Uterus (tissue), 3 donors: ENCODE measurements at regions not wholly inside any gene's neighbourhood (a gene's known extent, or its start where the extent isn't known, plus 50 kb on each side); places are given as distances from the start of the nearest gene placed in this dataset.

Experiments
- DNase-seq, 2 donors: peaks; one replicate each; pipeline ENCODE4 v3.0.0-alpha.2; 2019 to 2020
- H3K27ac ChIP-seq, 2 donors: fragments of 200-600 bp; sonication (generic); 1 replicate in 1 of 2; 2 replicates in 1 of 2; pipeline ENCODE4 v1.5.1; 2016 to 2018
- H3K27me3 ChIP-seq, 2 donors: fragments of 200-600 bp; sonication (generic); one replicate each; pipeline ENCODE4 v1.5.1; 2018 to 2019; ENCODE audit warnings: control low read depth in 1 of 2
- H3K36me3 ChIP-seq, 2 donors: fragments of 200-600 bp; sonication (generic); one replicate each; pipeline ENCODE4 v1.5.1; 2019; ENCODE audit warnings: control low read depth in 1 of 2
- H3K4me1 ChIP-seq, 2 donors: fragments of 200-600 bp; sonication (generic); one replicate each; pipeline ENCODE4 v1.5.1; 2018 to 2019; ENCODE audit warnings: control low read depth in 1 of 2
- H3K4me3 ChIP-seq, 2 donors: fragments of 200-600 bp; sonication (generic); 1 replicate in 1 of 2; 2 replicates in 1 of 2; pipeline ENCODE4 v1.5.1; 2018 to 2019; ENCODE audit warnings: mild to moderate bottlenecking in 1 of 2
- H3K9me3 ChIP-seq, 2 donors: fragments of 200-600 bp; sonication (generic); one replicate each; pipeline ENCODE4 v1.5.1; 2019; ENCODE audit warnings: control low read depth in 1 of 2
- CTCF ChIP-seq, 4 experiments: fragments of 200-600 bp in 2 of 4; fragments of 450-650 bp in 2 of 4; sonication (generic) in 2 of 4; IDR thresholded peaks; one replicate each; pipeline ENCODE4 v1.5.1; 2016 to 2019; ENCODE audit warnings: antibody characterized with exemption in 4 of 4, mild to moderate bottlenecking in 2 of 4, moderate library complexity in 1 of 4
- POLR2A ChIP-seq, 2 donors: fragments of 450-650 bp; IDR thresholded peaks; one replicate each; pipeline ENCODE4 v1.6.1; 2016; ENCODE audit warnings: antibody characterized with exemption in 2 of 2, mild to moderate bottlenecking in 1 of 2, moderate library complexity in 1 of 2
- intact Hi-C: fragments of 100-400 bp; cut with DNase I; formaldehyde crosslinking; loops from one replicate; pipeline ENCODE4 v1.15.1; 2023; ENCODE audit warnings: low total_unique reads
- donor health status: DM: yes; HTN: yes; CAD: no.

- no peak overlapping the region for H3K4me3 ChIP-seq
- H3K27ac ChIP-seq: no peak overlapping the region
- H3K9me3 ChIP-seq: no peaks in the 10 kb centered on the region
- no peaks in the 10 kb centered on the region for H3K27me3 ChIP-seq
- no peaks in the 10 kb centered on the region for H3K4me1 ChIP-seq
- TF ChIP-seq POLR2A (IDR thresholded peaks at IDR 0.05): no peak
- no peak for TF ChIP-seq CTCF (IDR thresholded peaks at IDR 0.05)
- DNase-seq: no peak
- no peaks in the 10 kb centered on the region for H3K36me3 ChIP-seq
- intact Hi-C loops: no loop called here
Measured at GRCh38 chr10:117759266-117759665, 216.7 kb downstream of the EMX2 start.

GRCh38 chr10:117761695-117762094 is 219.1 kb downstream of the EMX2 start:
- Histone ChIP-seq H3K9me3 (no peaks in the 10 kb centered on the region), H3K36me3 (no peaks in the 10 kb centered on the region), H3K27me3 (no peaks in the 10 kb centered on the region), H3K27ac (no peak overlapping the region), H3K4me3 (no peak overlapping the region), H3K4me1 (no peaks in the 10 kb centered on the region)
- DNase-seq: no peak
- TF ChIP-seq POLR2A (IDR thresholded peaks at IDR 0.05) (no peak), CTCF (IDR thresholded peaks at IDR 0.05) (no peak)
- intact Hi-C loops: no loop called here

GRCh38 chr10:117762126-117762818 is 219.7 kb downstream of the EMX2 start:
- intact Hi-C loops: no loop called here
- no peak for DNase-seq

DNA sequence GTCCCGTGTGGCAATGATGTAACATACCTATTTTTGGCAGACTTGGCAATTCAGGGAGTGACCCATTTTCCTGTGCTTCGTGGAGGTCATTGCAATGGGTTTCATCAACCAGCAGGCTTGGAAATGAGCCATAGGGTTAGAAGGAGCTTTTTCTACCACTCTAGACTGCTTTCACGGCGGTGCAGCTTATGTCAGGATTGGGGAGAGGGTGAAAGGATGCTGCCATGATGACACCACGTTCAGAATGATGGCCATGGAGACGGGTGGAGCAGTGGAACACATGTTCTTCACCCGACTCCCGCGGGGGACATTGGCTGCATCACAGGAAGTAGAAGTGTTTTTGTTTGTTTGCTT is 220.2 kb downstream of the EMX2 start:
- peak; percentile 35 to 47 for DNase-seq
- intact Hi-C loops: no loop called here
- no peaks in the 10 kb centered on the region for H3K27me3 ChIP-seq
- no peaks in the 10 kb centered on the region for H3K4me1 ChIP-seq
- no peaks in the 10 kb centered on the region for H3K36me3 ChIP-seq
- H3K9me3 ChIP-seq: no peaks in the 10 kb centered on the region
- H3K4me3 ChIP-seq: no peak overlapping the region
- TF ChIP-seq POLR2A (IDR thresholded peaks at IDR 0.05) (no peak), CTCF (IDR thresholded peaks at IDR 0.05) (no peak)
- no peak overlapping the region for H3K27ac ChIP-seq

More at GRCh38 chr10:117762126-117762818, 219.7 kb downstream of the EMX2 start:
- Histone ChIP-seq H3K4me3 (no peak overlapping the region), H3K9me3 (no peaks in the 10 kb centered on the region), H3K4me1 (no peaks in the 10 kb centered on the region), H3K36me3 (no peaks in the 10 kb centered on the region), H3K27me3 (no peaks in the 10 kb centered on the region), H3K27ac (no peak overlapping the region)
- TF ChIP-seq CTCF (IDR thresholded peaks at IDR 0.05) (no peak), POLR2A (IDR thresholded peaks at IDR 0.05) (no peak)

GRCh38 chr10:117763528-117763927 is 221.0 kb downstream of the EMX2 start:
- DNase-seq: no peak
- intact Hi-C loops: no loop called here
- H3K4me1 ChIP-seq: no peaks in the 10 kb centered on the region
- H3K36me3 ChIP-seq: no peaks in the 10 kb centered on the region
- TF ChIP-seq CTCF (IDR thresholded peaks at IDR 0.05) (no peak), POLR2A (IDR thresholded peaks at IDR 0.05) (no peak)
- no peak overlapping the region for H3K4me3 ChIP-seq
- no peaks in the 10 kb centered on the region for H3K9me3 ChIP-seq
- no peak overlapping the region for H3K27ac ChIP-seq
- no peaks in the 10 kb centered on the region for H3K27me3 ChIP-seq
